COLO668 (cell line): ENCODE measurements at regions not wholly inside any gene's neighbourhood (a gene's known extent, or its start where the extent isn't known, plus 50 kb on each side); places are given as distances from the start of the nearest gene placed in this dataset.
"Not testable (repeated sequence)": the region's sequence is repeated elsewhere in the genome, so short reads cannot be mapped to it uniquely, and the experiment has no call there.

Experiments
- DNase-seq: peaks from one replicate; lab custom pipeline; 2025; ENCODE audit not compliant: unreplicated experiment; lab: John Stamatoyannopoulos, UW

GRCh38 chr10:59456199-59456598, 93.8 kb upstream of the FAM13C start:
- no peak for DNase-seq

DNA sequence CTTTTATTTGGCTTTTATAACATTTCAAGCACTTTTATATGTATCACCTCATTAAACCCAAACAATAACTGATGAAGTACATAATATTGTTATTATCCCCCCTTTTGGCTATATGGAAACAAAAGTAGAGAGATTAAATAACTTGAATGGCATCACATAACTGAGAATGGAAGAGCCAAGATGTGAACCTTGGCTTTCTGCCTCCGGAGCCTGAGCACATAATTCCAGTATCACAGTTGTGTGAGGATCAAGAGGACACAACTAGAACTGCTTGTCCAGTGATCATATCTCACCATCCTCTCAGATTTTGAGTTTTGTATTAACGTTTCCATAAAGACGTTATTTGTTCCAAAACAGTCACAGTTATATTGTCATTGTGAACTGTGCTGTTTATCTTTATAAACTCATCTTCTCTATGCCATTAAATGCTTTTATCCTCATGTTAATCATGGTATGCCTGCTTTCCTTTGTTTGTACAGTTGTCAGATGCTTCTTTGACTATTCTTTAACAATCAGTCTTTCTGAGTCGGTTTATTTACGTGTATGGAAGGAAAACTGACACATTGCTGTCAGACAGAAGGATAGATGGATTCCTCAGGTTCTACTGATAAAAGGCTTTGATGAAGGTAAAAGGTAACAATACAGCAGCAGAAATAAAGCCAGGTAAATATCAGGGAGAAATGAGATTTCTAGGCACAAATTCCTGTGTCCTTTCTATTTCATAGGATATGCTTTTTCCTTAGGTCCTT, 92.0 kb upstream of the FAM13C start:
- no peak for DNase-seq

- no peak for DNase-seq
Measured at GRCh38 chr10:59448616-59449015, 86.3 kb upstream of the FAM13C start.

DNA sequence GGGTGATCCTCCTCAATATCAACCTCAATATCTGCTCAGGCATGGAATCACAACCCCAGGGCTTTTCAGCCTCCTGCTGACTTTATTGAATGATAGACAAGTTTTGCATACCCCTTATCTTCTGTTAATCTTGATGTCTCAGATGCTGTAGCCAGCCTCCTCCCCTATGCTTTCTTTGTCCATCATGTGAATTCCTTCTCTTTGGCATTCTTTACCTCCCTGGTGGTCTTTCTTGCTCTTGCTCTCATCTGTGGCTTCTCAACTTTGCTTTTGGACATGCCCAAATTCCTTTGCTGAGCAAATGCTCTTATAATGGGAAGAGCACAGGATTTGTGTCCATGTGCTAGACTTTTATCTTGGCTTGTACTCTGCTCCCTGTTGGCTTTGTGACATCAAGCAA, 73.4 kb upstream of the FAM13C start:
- no peak for DNase-seq

DNA sequence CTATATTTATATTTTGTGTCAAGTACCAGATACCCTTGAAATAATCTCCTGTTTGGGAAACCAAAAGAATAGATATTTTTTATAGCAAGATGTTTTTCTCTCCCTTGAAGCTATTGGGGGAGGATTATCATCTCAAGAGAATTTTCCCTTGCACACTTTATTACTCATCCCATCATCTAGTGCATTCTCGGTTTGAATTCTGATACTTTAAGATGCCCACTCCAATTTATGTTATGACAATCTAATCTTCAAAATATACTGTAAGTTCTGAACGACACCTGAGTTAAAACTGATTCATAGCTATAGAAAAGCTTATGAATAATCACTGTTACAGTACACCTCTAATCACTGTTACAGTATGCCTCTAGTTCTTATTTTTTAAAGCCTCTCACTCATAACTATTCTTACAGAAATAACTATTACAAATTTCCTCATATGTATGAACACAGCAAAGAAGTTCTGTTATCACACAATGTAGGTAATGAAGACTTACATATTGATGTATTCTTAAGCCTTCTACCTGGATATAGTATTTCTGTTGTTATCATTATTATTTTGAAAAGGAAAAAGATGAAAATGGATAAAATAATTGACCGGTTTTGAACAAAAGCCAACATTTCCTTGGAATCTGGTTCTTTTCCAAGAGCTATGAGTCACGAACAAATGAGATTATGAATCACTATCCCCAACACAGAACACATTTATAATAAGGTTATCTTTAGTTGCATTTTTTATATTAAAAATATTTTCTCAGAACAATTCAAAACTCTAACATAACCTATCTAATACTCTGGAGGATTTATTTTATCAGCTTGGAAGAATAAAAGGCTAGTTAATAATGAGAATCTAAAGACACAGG, 72.3 kb upstream of the FAM13C start:
- no peak for DNase-seq

DNA sequence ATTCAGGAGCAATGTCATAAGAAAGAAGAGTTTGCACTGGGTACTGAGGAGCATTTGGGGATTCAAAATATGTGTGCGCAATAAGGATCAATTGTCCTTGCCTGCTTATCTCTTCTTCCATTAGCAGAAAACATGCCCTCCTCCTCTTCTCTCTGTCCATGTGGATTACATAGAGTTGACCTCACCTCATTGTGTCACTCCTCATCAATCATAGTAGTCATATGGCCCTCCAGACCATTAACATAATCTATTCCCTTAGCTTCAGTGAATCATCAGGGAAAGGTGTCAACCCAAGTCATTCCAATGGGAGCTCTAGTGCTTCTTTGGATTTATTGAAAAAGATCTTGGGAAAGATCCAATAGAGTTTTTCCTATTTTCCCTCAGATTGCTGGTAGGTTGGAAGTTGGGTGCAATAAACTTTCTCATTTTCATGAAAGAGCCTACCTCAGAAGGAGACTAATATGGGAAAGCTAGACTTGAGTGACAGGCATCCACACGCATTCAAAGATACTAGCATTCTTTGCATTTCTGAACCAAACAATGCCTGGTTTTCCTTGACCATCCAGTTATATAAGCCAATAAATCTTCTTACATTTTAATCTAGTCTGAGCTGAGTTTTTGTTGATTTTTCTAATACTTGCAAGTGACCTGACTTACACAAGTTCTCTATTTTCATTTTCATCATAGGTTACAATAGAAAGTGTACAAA, 71.5 kb upstream of the FAM13C start:
- no peak for DNase-seq

DNA sequence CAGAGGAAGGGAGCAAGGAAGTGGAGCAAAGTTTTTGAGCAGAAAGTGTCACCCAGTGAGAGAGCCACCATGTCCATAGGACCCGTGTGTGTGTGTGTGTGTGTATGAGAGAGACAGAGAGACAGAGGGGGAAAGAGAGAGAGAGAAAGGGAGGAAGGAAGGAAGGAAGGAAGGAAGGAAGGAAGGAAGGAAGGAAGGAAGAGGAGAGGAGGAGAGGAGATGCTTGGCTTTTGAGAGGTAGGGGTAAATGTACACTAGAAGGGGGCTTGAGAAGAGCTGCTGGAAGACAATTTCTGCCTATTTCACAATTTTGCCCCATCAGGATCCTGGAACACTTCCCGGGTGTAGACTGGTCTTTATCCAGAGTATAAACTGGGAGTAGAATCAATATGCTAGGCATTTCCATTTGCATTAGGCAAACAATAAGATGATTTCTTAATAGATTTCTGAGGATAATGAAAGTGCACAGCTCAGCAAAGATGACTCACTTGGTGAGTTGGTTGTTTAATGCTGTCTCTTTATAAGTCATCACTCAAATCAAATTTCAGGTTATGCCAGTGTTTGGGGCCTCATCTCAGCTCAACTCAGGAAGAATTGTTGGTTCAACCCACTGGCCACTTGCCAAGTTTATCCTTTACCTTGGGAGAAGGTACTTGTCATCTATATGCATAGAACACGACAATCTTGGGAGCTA, 70.0 kb upstream of the FAM13C start:
- DNase-seq, result no peak

DNA sequence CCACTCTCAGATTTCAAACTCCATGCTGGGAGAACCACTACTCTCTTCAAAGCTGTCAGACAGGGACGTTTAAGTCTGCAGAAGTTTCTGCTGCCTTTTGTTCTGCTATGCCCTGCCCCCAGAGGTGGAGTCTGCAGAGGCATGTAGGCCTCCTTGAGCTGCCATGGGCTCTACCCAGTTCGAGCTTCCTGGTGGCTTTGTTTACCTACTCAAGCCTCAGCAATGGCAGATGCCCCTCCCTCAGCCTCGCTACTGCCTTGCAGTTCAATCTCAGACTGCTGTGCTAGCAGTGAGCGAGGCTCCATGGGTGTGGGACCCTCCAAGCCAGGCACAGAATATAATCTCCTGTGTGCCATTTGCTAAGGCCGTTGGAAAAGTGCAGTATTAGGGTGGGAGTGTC, 51.4 kb upstream of the FAM13C start:
- not testable (repeated sequence) for DNase-seq
